Eye (tissue), 1 donor: ENCODE measurements at regions not wholly inside any gene's neighbourhood (a gene's known extent, or its start where the extent isn't known, plus 50 kb on each side); places are given as distances from the start of the nearest gene placed in this dataset.
A peak's percentile ranks its signal among the peaks of the same experiment; 100 is the strongest.

Experiments used
- DNase-seq: peaks from one replicate; pipeline ENCODE4 v3.0.0-alpha.2; 2015

- no peak for DNase-seq
These were observed 53.8 kb upstream of the FBN2 start for GRCh38 chr5:128591598-128592455.

- peak; percentile 75 for DNase-seq
These were observed 58.0 kb upstream of the FBN2 start for GRCh38 chr5:128596071-128596470.

DNA sequence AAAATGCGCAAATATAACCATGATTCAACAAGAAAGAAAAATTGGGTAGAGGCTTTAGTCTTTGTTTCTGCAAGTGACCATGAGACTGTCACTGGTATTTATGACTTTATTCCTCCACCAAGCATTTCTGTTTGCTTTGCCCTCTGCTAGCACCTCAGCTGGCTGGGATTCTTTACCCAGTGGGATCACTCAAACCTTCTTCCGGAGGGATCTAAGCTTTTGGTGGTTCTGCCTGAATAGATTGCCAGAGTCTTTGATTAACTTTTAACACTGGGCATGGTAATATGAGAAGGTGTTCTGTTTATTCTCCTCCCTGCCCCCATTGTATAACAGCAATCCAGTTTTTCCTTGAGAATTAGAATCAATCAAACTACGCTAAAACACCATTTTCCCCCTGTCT lies 59.1 kb upstream of the FBN2 start:
- no peak for DNase-seq

- DNase-seq = no peak
These were observed 75.1 kb upstream of the FBN2 start for GRCh38 chr5:128613128-128613527.

DNA sequence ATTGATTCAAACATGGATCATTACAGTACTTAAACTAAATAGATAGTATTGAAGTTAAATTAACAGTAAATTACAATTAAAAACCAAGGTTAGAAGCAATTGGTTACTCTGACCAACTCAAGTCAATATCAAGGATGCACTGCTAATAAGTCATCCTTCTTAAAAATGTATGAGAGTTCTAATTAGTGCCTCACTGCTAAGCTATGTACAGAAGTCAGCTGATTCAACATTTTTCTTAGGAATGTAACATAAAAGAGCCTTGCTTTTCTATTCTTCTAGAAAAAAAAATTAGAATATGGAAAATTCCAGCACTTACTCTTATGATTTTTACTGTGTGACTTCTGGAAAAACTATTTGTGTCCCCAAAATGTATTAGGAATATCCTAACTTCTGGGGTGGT lies 75.7 kb upstream of the FBN2 start:
- no peak for DNase-seq

- no peak for DNase-seq
These were observed 77.5 kb upstream of the FBN2 start for GRCh38 chr5:128615578-128615977.

GRCh38 chr5:128626536-128627090 lies 88.6 kb upstream of the FBN2 start:
- no peak for DNase-seq

GRCh38 chr5:128627939-128628338 lies 89.9 kb upstream of the FBN2 start:
- no peak for DNase-seq

DNA sequence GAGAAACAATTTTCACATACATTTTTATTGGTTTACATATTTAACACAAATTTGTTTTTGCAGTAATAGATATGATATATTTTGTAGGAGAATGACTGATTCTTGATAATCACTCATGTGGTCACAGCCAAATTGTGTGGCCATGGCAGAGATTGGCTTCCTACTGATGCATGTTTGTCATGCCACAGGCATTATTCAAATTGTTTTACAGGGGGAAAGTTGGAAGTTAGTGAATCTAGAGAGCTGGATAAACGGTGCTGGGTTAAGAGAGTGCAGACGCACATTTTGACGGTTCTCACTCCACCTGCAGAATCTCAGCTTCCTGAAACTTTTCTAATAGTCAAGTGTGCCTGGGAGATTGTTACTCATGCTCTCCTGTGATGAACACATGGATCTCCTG lies 91.1 kb upstream of the FBN2 start:
- no peak for DNase-seq

GRCh38 chr5:128630121-128630520 lies 92.1 kb upstream of the FBN2 start:
- DNase-seq = no peak

- DNase-seq = no peak
These were observed 93.7 kb upstream of the FBN2 start for GRCh38 chr5:128631771-128632170.

GRCh38 chr5:128632264-128632663 lies 94.2 kb upstream of the FBN2 start:
- DNase-seq = no peak

- DNase-seq = no peak
These were observed 95.9 kb upstream of the FBN2 start for GRCh38 chr5:128633901-128634300.

DNA sequence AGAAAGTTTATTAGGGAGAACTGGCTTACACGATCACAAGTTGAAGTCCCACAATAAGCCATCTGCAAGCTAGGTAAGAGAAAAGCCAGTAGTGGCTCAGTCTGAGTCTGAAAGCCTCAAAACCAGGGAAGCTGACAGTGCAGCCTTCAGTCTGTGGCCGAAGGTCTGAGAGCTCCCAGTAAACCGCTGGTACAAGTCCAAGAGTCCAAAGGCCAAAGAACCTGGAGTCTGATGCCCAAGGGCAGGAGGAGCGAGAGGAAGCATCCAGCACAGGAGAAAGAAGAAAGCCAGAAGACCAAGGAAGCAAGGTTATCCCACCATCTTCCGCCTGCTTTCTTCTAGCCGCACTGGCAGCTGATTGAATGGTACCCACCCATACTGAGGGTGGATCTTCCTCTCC lies 97.3 kb upstream of the FBN2 start:
- DNase-seq = no peak

GRCh38 chr5:128636361-128636760 lies 98.3 kb upstream of the FBN2 start:
- DNase-seq = no peak

GRCh38 chr5:128637031-128637430 lies 99.0 kb upstream of the FBN2 start:
- no peak for DNase-seq

GRCh38 chr5:128641861-128642260 lies 103.8 kb upstream of the FBN2 start:
- DNase-seq = no peak

DNA sequence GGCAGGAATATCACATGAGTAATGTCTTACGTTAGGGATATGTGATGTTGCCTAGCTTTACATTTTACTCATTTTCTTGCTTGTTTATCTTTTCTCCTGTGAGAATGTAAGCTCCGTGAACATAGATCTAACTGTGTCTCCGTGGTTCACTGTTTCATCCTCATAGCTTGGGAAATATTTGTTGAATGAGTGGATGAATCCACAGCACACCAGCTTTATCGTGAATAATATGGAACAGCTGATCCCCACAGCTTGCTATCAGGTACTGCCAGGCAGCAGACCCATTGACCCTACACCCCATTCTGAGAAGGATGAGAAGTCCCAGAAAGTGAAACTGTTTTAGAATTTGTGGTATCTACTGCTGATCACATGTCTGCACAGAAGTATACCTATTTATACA lies 106.8 kb upstream of the FBN2 start:
- DNase-seq = peak; percentile 38

- DNase-seq = peak; percentile 71
These were observed 107.5 kb upstream of the FBN2 start for GRCh38 chr5:128645581-128645980.

DNA sequence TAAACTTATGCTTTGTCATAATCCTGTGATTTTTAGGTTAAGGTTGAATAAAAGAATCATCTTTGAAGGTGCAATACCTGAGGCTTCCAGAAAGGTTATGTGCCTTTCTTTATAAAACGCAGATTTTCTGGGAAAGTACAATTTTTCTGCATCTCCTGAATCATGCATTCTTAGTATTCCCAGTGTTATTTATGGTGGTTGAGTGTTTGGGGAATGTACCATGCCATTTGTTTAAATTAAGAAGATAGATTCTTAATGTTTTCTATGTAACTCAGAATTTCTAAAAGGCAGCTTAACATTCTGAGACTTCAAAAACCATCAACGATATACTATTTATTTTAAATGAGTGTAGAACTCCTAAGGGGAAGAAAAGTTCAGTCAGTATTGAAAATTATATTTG lies 108.1 kb upstream of the FBN2 start:
- DNase-seq = no peak

- DNase-seq = peak; percentile 15
These were observed 111.1 kb upstream of the FBN2 start for GRCh38 chr5:128649192-128649591.

DNA sequence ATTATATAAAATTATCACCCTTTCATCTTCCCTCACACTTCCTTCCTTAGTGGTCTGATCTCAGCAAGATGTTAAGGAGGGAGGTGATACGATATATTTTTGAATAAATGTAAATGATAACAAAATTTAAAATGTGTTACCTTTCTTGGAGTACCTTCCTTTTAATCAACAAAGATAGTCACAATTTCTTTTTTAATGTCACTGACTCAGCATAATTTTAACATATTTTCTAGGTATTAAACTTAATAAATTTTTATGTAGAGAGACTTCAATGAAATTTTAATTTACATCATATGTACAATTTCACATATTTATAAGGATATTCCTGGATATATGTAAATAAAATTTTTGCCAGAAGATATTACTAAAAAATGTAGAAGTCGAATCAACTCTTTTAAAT lies 125.0 kb upstream of the FBN2 start:
- DNase-seq = no peak

DNA sequence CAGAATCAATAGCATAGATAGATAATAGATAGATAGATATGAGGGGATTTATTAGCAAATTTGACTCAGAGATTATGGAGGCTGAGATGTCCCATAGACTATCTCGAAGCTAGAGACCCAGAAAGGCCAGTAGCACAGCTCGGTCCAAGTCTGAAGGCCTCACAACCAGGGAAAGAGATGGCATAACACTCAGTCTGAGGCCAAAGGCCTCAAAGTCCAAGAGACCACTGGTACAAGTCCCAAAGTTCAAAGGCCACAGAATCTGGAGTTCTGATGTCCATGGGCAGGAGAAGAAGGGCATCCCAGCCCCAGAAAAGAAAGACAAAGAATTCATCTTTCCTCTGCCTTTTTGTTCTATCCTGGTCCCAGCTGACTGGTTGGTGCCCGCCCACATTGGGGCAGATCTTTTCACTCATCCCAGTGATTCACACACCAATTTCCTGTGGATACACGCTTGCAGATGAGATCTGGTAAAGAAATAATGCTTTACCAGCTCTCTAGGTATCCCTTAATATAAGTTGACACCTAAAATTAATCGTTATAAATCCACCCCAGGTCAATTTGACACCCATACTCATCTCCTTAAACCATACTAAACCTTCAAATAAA lies 127.8 kb upstream of the FBN2 start:
- no peak for DNase-seq

- no peak for DNase-seq
These were observed 129.1 kb upstream of the FBN2 start for GRCh38 chr5:128667152-128667551.
